ENCODE measurements at regions not wholly inside any gene's neighbourhood (a gene's known extent, or its start where the extent isn't known, plus 50 kb on each side); places are given as distances from the start of the nearest gene placed in this dataset.

DNA sequence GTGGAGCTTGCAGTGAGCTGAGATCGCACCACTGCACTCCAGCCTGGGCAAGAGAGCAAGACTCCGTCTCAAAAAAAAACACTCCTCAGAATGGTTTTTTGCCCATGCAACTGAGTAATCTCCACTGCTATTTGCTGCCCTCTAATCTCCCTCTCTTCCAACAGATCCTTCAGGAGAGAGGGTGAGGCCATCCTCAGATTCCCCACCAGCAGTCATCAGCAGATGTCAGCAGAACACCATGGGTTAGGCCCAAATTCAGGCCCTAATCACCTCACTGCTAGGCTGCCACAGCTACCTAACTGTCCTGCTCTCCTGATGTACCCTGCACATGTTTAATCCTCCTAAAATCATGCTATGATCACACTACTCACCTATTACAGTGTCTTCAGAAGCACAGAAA, 63.2 kb upstream of the BEND6 start:
- peak; percentile 63 for DNase-seq (ENCODE audit: low read depth)
- no peak overlapping the region for H3K4me3 ChIP-seq (ENCODE audit: low read length)
- TF ChIP-seq, protein P1, sequence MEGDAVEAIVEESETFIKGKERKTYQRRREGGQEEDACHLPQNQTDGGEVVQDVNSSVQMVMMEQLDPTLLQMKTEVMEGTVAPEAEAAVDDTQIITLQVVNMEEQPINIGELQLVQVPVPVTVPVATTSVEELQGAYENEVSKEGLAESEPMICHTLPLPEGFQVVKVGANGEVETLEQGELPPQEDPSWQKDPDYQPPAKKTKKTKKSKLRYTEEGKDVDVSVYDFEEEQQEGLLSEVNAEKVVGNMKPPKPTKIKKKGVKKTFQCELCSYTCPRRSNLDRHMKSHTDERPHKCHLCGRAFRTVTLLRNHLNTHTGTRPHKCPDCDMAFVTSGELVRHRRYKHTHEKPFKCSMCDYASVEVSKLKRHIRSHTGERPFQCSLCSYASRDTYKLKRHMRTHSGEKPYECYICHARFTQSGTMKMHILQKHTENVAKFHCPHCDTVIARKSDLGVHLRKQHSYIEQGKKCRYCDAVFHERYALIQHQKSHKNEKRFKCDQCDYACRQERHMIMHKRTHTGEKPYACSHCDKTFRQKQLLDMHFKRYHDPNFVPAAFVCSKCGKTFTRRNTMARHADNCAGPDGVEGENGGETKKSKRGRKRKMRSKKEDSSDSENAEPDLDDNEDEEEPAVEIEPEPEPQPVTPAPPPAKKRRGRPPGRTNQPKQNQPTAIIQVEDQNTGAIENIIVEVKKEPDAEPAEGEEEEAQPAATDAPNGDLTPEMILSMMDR (conservative IDR thresholded peaks at IDR 0.05; ENCODE audit: low read length) = peak; percentile 40

DNA sequence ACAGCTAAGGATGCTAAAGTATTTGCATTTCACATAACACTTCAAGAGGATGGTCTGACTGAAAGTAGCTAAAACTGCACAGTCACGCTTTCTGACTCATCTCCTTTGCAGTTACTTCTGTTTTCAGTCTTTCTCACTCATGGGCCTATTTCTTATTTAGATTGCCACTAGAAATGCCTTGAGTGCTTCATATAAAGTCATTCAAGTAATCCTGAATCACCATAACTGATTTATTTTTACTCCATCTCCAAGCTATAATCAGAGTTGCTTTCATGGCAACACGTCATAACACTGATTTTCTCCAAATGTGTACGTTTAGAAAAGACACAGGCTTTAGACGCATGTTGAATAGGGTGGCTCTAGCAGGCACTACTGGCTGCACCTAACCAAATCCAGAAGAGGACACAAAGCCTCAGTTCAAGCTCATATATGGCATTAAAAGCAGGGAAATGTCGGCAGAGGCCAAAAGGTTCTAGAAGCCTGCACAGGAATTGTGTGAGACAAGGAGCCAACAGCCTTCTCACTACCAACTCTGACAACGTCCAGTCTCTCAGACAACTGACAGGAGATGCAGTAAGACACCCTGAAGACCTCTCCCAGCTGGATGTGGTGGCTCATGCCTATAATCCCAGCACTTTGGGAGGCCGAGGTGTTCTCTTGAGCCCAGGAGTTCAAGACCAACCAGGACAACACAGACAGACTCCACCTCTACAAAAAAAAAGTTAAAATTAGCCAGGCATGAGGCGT, 64.1 kb upstream of the BEND6 start:
- DNase-seq (ENCODE audit: low read depth) = peak; percentile 93
- TF ChIP-seq, protein P1 (conservative IDR thresholded peaks at IDR 0.05; ENCODE audit: low read length) = no peak
- no peak overlapping the region; the same call in 1 of the 2 replicates for H3K4me3 ChIP-seq (ENCODE audit: low read length)

DNA sequence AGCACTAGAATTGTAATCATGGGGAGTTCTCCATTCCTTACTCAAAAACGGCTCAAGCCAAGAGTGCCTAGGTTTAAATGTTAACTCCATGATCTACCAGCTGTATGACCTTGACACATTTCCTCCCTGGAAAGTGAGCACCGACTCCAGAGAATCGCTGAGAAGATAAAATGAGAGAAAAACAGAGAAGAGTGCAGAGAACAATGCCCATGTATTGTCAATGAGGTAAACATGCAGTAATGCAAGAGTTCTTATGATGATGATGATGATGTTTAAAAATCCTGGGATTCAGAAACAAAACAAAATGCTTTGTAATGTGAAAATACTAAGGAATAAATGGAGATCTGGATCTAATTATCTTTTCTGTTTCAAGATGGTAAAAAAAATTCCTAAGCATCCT, 64.8 kb upstream of the BEND6 start:
- TF ChIP-seq, protein P1 (conservative IDR thresholded peaks at IDR 0.05; ENCODE audit: low read length) = no peak
- DNase-seq (ENCODE audit: low read depth) = peak; percentile 67
- no peak overlapping the region for H3K4me3 ChIP-seq (ENCODE audit: low read length)

DNA sequence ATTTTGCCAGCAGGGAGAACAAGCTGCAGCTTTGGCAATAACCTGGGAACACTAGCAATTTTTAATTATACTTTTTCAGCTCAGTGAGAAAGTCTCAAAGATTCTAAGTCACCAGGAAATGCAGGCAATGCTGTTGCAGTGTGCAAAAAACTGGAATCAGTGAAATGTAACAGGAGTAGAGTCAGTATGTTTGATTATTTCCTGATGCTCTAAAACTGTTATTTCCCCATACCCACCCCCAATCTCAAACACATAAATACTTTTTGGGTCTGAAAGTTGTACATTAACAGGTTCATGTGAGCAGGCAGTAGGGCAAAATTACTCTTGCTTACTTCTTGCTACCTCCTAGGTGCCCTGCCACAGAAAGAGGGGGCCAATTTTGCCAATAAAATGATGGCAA, 65.4 kb upstream of the BEND6 start:
- TF ChIP-seq, protein P1 (conservative IDR thresholded peaks at IDR 0.05; ENCODE audit: low read length) = no peak
- H3K4me3 ChIP-seq (ENCODE audit: low read length) = no peak overlapping the region
- DNase-seq (ENCODE audit: low read depth) = no peak

DNA sequence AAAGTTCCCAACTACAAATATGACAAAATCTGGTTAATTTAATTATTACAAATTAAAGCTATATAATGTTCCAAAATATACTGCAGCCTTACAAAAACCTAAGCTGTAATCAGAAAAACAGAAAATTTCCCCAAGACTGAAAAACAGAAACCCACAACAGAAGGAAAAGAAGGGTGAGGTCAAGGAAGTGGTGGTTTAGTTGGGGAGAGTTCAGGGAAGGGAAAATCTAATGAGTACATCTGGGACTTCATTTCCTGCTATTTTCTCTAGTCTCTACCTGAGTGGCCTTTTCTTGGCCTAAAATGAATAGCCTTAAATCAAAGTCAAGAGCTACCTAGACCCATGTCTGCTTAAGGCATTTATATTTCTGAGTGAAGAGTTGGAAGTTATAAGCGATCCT, 66.2 kb upstream of the BEND6 start:
- DNase-seq (ENCODE audit: low read depth) = no peak
- TF ChIP-seq, protein P1 (conservative IDR thresholded peaks at IDR 0.05; ENCODE audit: low read length) = no peak
- no peak overlapping the region for H3K4me3 ChIP-seq (ENCODE audit: low read length)

DNA sequence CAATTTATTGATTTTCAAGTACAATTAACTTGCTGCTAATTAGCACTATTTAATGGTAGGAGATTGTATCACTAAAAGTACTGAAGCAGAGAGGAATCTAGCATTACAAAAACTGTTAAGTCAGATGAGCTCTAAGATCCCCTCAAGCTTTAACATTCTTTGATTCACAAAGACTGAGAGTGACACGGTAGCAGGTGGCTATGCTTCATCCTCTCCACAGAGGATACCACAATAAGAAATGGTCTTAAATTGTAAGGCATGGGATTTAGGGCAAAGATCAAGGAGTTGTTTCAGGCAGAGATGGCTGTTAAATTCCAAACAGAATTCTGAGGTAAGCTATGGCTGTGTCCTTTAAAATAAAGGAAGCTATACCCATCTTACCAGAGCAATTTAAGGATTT, 67.8 kb upstream of the BEND6 start:
- H3K4me3 ChIP-seq (ENCODE audit: low read length) = no peak overlapping the region
- TF ChIP-seq, protein P1 (conservative IDR thresholded peaks at IDR 0.05; ENCODE audit: low read length) = no peak
- DNase-seq (ENCODE audit: low read depth) = no peak

DNA sequence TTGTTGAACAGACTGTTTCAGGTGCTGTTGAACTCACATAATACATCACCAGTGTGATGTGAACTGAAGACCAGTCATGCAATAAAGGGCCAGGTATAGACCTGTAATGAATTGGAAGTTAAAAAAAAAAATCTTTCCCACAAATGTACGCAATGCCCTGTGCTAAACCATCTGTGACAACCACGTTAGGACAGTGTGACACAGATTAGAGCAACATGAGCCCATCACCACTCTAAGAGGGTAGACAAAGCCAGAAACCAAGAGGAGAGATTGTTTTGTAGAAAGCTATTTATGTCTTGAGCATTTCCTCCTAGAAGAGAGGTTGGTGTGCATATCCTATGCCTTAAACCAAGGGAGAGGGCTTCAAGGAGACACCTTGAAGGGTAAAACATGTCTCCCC, 77.0 kb upstream of the BEND6 start:
- H3K4me3 ChIP-seq (ENCODE audit: low read length) = no peak overlapping the region
- TF ChIP-seq, protein P1 (conservative IDR thresholded peaks at IDR 0.05; ENCODE audit: low read length) = no peak
- no peak for DNase-seq (ENCODE audit: low read depth)
